ENCODE measurements at regions not wholly inside any gene's neighbourhood (a gene's known extent, or its start where the extent isn't known, plus 50 kb on each side); places are given as distances from the start of the nearest gene placed in this dataset.

DNA sequence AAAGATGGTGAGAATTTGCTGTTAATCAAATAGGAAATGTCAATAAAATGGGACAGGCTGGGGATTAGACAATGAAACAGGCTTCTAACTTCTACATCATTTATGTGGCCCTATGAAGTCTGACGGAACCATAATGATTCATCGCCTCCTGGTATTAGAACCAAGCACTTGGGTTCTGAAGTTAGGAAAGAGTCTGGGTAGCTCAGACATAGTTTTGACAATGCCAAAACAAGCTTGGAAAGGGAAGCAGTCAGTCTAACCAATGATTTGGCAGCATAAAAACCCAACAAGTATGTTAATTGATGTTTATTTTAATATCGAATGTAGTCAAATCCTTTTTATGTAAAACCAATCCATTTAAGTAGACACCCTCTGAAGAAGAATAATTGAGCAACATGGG lies 160.8 kb upstream of the RSPO3 start:
- Histone ChIP-seq H3F3A (ENCODE audit: low read length, unreplicated experiment) (no peaks in the 10 kb centered on the region), H4K20me1 (ENCODE audit: low read length) (no peaks in the 10 kb centered on the region), H3K9ac (ENCODE audit: low read length) (no peak overlapping the region), H3K9me2 (replicated peaks; ENCODE audit: low read length) (no peaks in the 10 kb centered on the region), H3K79me2 (ENCODE audit: low read length) (no peaks in the 10 kb centered on the region), H3K4me2 (ENCODE audit: low read length) (no peak overlapping the region), H2AFZ (ENCODE audit: low read length) (no peak overlapping the region), H3K4me1 (ENCODE audit: insufficient read depth, low read length) (no peaks in the 10 kb centered on the region), H3K27me3 (ENCODE audit: low read length) (no peaks in the 10 kb centered on the region), H3K4me3 (ENCODE audit: low read length) (no peak overlapping the region), H3K27ac (ENCODE audit: low read length) (no peak overlapping the region), H3K9me3 (ENCODE audit: low read length) (no peaks in the 10 kb centered on the region), H3K36me3 (ENCODE audit: low read depth, low read length) (no peaks in the 10 kb centered on the region)
- TF ChIP-seq, protein P1, sequence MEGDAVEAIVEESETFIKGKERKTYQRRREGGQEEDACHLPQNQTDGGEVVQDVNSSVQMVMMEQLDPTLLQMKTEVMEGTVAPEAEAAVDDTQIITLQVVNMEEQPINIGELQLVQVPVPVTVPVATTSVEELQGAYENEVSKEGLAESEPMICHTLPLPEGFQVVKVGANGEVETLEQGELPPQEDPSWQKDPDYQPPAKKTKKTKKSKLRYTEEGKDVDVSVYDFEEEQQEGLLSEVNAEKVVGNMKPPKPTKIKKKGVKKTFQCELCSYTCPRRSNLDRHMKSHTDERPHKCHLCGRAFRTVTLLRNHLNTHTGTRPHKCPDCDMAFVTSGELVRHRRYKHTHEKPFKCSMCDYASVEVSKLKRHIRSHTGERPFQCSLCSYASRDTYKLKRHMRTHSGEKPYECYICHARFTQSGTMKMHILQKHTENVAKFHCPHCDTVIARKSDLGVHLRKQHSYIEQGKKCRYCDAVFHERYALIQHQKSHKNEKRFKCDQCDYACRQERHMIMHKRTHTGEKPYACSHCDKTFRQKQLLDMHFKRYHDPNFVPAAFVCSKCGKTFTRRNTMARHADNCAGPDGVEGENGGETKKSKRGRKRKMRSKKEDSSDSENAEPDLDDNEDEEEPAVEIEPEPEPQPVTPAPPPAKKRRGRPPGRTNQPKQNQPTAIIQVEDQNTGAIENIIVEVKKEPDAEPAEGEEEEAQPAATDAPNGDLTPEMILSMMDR (conservative IDR thresholded peaks at IDR 0.05; ENCODE audit: low read depth, low read length): no peak
- TF ChIP-seq EZH2 (IDR thresholded peaks at IDR 0.05; ENCODE audit: low read length, unreplicated experiment) (no peak), EZH2phosphoT487 (IDR thresholded peaks at IDR 0.05; ENCODE audit: borderline replicate concordance, low read length) (no peak)
- no TSS peak for BruUV-seq (replicated peaks)
- CTCF ChIA-PET: no interaction called here
- no peak for ATAC-seq
- POLR2A ChIA-PET (ENCODE audit: unreplicated experiment): no interaction called here
- no peak for DNase-seq
- intact Hi-C loops (cut with micrococcal nuclease): no loop called here

DNA sequence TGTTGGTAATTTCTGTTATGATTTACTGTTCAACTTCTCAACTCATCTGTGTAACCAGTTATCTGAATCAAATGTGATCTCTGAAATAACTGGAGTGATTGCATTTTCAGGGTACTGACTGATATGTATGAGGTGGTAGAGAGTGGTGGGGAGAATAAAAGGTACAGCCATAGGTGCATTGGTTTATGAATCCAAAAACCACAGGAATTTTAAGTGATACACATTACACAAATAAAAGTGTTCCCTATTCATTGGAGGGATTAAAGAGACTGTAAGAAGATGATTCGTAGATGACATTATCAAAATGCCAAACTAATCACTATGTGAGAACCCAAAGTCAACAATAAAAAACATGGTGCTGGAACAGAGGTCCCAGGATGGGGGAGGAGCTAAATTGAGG lies 158.7 kb upstream of the RSPO3 start:
- DNase-seq (no peak), ATAC-seq (no peak; the same call in 1 of the 2 replicates)
- no peak overlapping the region for H3K27ac ChIP-seq (ENCODE audit: low read length)
- H3K9ac ChIP-seq (ENCODE audit: low read length): no peak overlapping the region
- no peak overlapping the region for H2AFZ ChIP-seq (ENCODE audit: low read length)
- H3K9me3 ChIP-seq (ENCODE audit: low read length): no peaks in the 10 kb centered on the region
- H3K9me2 ChIP-seq (replicated peaks; ENCODE audit: low read length): no peaks in the 10 kb centered on the region
- H3F3A ChIP-seq (ENCODE audit: low read length, unreplicated experiment): no peaks in the 10 kb centered on the region
- POLR2A ChIA-PET (ENCODE audit: unreplicated experiment): no interaction called here
- H3K36me3 ChIP-seq (ENCODE audit: low read depth, low read length): no peaks in the 10 kb centered on the region
- no peaks in the 10 kb centered on the region for H3K79me2 ChIP-seq (ENCODE audit: low read length)
- H3K4me3 ChIP-seq (ENCODE audit: low read length): no peak overlapping the region
- no peak overlapping the region for H3K4me2 ChIP-seq (ENCODE audit: low read length)
- H4K20me1 ChIP-seq (ENCODE audit: low read length): no peaks in the 10 kb centered on the region
- H3K27me3 ChIP-seq (ENCODE audit: low read length): no peaks in the 10 kb centered on the region
- BruUV-seq (replicated peaks): no TSS peak
- H3K4me1 ChIP-seq (ENCODE audit: insufficient read depth, low read length): no peaks in the 10 kb centered on the region
- TF ChIP-seq EZH2 (IDR thresholded peaks at IDR 0.05; ENCODE audit: low read length, unreplicated experiment) (no peak), EZH2phosphoT487 (IDR thresholded peaks at IDR 0.05; ENCODE audit: borderline replicate concordance, low read length) (no peak)
- TF ChIP-seq, protein P1 (conservative IDR thresholded peaks at IDR 0.05; ENCODE audit: low read depth, low read length): no peak
- intact Hi-C loops (cut with micrococcal nuclease): no loop called here
- CTCF ChIA-PET: no interaction called here

DNA sequence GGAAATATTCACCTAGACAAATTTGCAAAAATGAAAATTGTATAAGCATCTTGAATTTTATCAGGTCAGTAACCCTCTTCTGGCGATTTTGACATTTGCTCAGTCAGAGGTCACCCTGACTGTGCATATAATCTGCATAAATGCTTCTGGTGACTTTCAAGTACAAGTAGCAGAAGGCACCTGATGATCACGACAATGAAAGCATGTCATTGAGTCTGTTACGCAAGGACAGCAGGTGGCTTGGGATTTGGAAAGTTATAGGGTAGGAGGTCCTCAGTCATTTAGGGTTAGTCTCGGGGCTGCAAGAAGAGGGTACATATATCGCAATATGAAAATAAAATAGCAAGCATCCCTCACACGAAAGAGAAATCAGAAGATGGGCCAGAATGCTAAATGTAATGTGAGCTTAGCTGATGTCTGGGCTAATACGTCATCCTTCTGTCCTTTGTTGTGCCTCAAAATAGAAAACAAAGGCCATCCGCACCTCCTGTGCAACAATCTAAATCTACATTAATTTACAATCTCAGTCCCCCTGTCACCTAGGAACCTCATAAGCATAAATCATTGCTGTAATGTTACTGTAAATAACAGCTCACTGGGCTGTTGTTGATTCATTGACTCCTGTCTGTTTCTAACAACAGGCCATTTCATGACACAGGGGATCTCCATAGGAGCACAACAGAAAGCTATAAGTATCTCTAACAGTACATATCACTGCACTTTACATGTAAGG lies 155.2 kb upstream of the RSPO3 start:
- intact Hi-C loops (cut with micrococcal nuclease): no loop called here

More for the DNA sequence above, 155.2 kb upstream of the RSPO3 start:
- BruUV-seq (replicated peaks): no TSS peak
- no peak overlapping the region for H2AFZ ChIP-seq (ENCODE audit: low read length)
- no peaks in the 10 kb centered on the region for H3F3A ChIP-seq (ENCODE audit: low read length, unreplicated experiment)
- no peaks in the 10 kb centered on the region for H3K79me2 ChIP-seq (ENCODE audit: low read length)
- DNase-seq (no peak), ATAC-seq (no peak)
- no peak overlapping the region for H3K4me2 ChIP-seq (ENCODE audit: low read length)
- no peaks in the 10 kb centered on the region for H4K20me1 ChIP-seq (ENCODE audit: low read length)
- TF ChIP-seq EZH2 (IDR thresholded peaks at IDR 0.05; ENCODE audit: low read length, unreplicated experiment): no peak
- TF ChIP-seq, protein P1 (conservative IDR thresholded peaks at IDR 0.05; ENCODE audit: low read depth, low read length): no peak
- no peaks in the 10 kb centered on the region for H3K4me1 ChIP-seq (ENCODE audit: insufficient read depth, low read length)
- no peaks in the 10 kb centered on the region for H3K9me2 ChIP-seq (replicated peaks; ENCODE audit: low read length)
- POLR2A ChIA-PET (ENCODE audit: unreplicated experiment): no interaction called here
- H3K36me3 ChIP-seq (ENCODE audit: low read depth, low read length): no peaks in the 10 kb centered on the region
- H3K27me3 ChIP-seq (ENCODE audit: low read length): peaks cover 5% of the 10 kb centered on the region; the same call in 1 of the 2 replicates
- H3K9me3 ChIP-seq (ENCODE audit: low read length): no peaks in the 10 kb centered on the region
- H3K27ac ChIP-seq (ENCODE audit: low read length): no peak overlapping the region
- no peak overlapping the region for H3K9ac ChIP-seq (ENCODE audit: low read length)
- CTCF ChIA-PET: no interaction called here
- H3K4me3 ChIP-seq (ENCODE audit: low read length): no peak overlapping the region
